H1 (cell line): ENCODE measurements at regions not wholly inside any gene's neighbourhood (a gene's known extent, or its start where the extent isn't known, plus 50 kb on each side); places are given as distances from the start of the nearest gene placed in this dataset.

Experiments used
- BRCA1 ChIP-seq: IDR thresholded peaks from 2 replicates; pipeline ENCODE4 v1.6.1; 2012; ENCODE audit warnings: low read depth, low read length, improper control_type of control experiment
- CEBPB ChIP-seq: IDR thresholded peaks from 2 replicates; pipeline ENCODE4 v1.6.1; 2012; ENCODE audit warnings: low read depth, low read length
- EP300 ChIP-seq, 2 experiments: IDR thresholded peaks; 1 replicate in 1 of 2; 2 replicates in 1 of 2; pipeline ENCODE4 v1.6.1; 2011 to 2012; ENCODE audit warnings: low read depth in 2 of 2, low read length in 2 of 2, mild to moderate bottlenecking in 2 of 2, borderline replicate concordance in 1 of 2, inconsistent platforms in 1 of 2, moderate library complexity in 1 of 2
- EZH2 ChIP-seq: fragments of 200-600 bp; sonication (generic); IDR thresholded peaks from 2 replicates; pipeline ENCODE4 v1.7.1; 2012; ENCODE audit warnings: low read depth, mild to moderate bottlenecking, moderate library complexity, low read length, inconsistent platforms; ENCODE audit not compliant: severe bottlenecking
- MAFK ChIP-seq: IDR thresholded peaks from 2 replicates; pipeline ENCODE4 v1.6.1; 2012; ENCODE audit warnings: low read depth, mild to moderate bottlenecking, improper control_type of control experiment, low read length
- POLR2A ChIP-seq, 2 experiments: IDR thresholded peaks; 1 replicate in 1 of 2; 2 replicates in 1 of 2; pipeline ENCODE4 v1.6.1; 2011; ENCODE audit warnings: low read depth in 2 of 2, low read length in 2 of 2, mild to moderate bottlenecking in 2 of 2; ENCODE audit errors: control extremely low read depth in 1 of 2
- RBBP5 ChIP-seq: IDR thresholded peaks from 2 replicates; pipeline ENCODE4 v1.7.1; 2012; ENCODE audit warnings: low read depth, mild to moderate bottlenecking, inconsistent platforms, low read length, moderate library complexity, borderline replicate concordance
- SAP30 ChIP-seq: fragments of 300-600 bp; sonication (generic); IDR thresholded peaks from 2 replicates; pipeline ENCODE4 v1.7.1; 2012; ENCODE audit warnings: low read length, moderate library complexity, mild to moderate bottlenecking, inconsistent platforms; ENCODE audit not compliant: insufficient read depth, insufficient replicate concordance
- TF ChIP-seq, protein P1 (sequence below), 3 experiments: IDR thresholded peaks; 1 replicate in 2 of 3; 2 replicates in 1 of 3; pipeline versions ENCODE4 v1.5.1 to v1.6.1; 2011; ENCODE audit warnings: low read length in 3 of 3, mild to moderate bottlenecking in 3 of 3, inconsistent platforms in 2 of 3, low read depth in 1 of 3, moderate library complexity in 1 of 3; ENCODE audit not compliant: insufficient read depth in 1 of 3; ENCODE audit errors: control extremely low read depth in 1 of 3

- TF ChIP-seq, protein P1, sequence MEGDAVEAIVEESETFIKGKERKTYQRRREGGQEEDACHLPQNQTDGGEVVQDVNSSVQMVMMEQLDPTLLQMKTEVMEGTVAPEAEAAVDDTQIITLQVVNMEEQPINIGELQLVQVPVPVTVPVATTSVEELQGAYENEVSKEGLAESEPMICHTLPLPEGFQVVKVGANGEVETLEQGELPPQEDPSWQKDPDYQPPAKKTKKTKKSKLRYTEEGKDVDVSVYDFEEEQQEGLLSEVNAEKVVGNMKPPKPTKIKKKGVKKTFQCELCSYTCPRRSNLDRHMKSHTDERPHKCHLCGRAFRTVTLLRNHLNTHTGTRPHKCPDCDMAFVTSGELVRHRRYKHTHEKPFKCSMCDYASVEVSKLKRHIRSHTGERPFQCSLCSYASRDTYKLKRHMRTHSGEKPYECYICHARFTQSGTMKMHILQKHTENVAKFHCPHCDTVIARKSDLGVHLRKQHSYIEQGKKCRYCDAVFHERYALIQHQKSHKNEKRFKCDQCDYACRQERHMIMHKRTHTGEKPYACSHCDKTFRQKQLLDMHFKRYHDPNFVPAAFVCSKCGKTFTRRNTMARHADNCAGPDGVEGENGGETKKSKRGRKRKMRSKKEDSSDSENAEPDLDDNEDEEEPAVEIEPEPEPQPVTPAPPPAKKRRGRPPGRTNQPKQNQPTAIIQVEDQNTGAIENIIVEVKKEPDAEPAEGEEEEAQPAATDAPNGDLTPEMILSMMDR (IDR thresholded peaks at IDR 0.05; ENCODE audit: control extremely low read depth in 1 of 3, insufficient read depth in 1 of 3, low read depth in 1 of 3, low read length in 3 of 3), result no peak
- TF ChIP-seq MAFK (no peak), RBBP5 (no peak), EP300 (IDR thresholded peaks at IDR 0.05; ENCODE audit: borderline replicate concordance in 1 of 2, low read depth in 2 of 2, low read length in 2 of 2) (no peak), POLR2A (IDR thresholded peaks at IDR 0.05; ENCODE audit: control extremely low read depth in 1 of 2, low read depth in 2 of 2, low read length in 2 of 2) (no peak), BRCA1 (no peak), SAP30 (no peak), CEBPB (no peak), EZH2 (no peak)
Observed at GRCh38 chr22:47384977-47385376, 622.5 kb downstream of the TBC1D22A start.
